ENCODE measurements at regions not wholly inside any gene's neighbourhood (a gene's known extent, or its start where the extent isn't known, plus 50 kb on each side); places are given as distances from the start of the nearest gene placed in this dataset.

- intact Hi-C loops (cut with micrococcal nuclease) = no loop called here
- no peaks in the 10 kb centered on the region for H3K27me3 ChIP-seq (ENCODE audit: insufficient read depth, low read length)
- ATAC-seq = peak; percentile 32; the same call in 1 of the 2 replicates
- no peak overlapping the region for H3K9ac ChIP-seq (ENCODE audit: low read length)
- no TSS peak for BruUV-seq (replicated peaks)
- H3K4me2 ChIP-seq (ENCODE audit: low read length) = no peak overlapping the region
- ChIA-PET POLR2A (no interaction called here), RAD21 (ENCODE audit: low non-redundant PET in 1 of 2, low total read pairs in 2 of 2, uncharacterized antibody in 2 of 2, unreplicated experiment in 2 of 2) (no interaction called here), CTCF (no interaction called here)
- no peak overlapping the region for H3K4me3 ChIP-seq (replicated peaks in 1 of 2; ENCODE audit: low read depth in 1 of 2, low read length in 2 of 2)
- no peaks in the 10 kb centered on the region for H3K79me2 ChIP-seq (ENCODE audit: insufficient read depth, low read length)
- no peak overlapping the region for H3K27ac ChIP-seq (ENCODE audit: low read depth, low read length)
- no peaks in the 10 kb centered on the region for H3K36me3 ChIP-seq (ENCODE audit: control insufficient read depth in 1 of 2, insufficient read depth in 2 of 2, low read length in 2 of 2)
- no peak for DNase-seq (ENCODE audit: low read depth, low spot score)
- no peaks in the 10 kb centered on the region for H3K9me2 ChIP-seq (ENCODE audit: insufficient read depth)
- peaks cover 0 to 9% of the 10 kb centered on the region in 2 experiments; a peak in 1 of 4 replicates for H3K4me1 ChIP-seq (ENCODE audit: control insufficient read depth in 1 of 2, insufficient read depth in 2 of 2, low read length in 2 of 2)
- no peaks in the 10 kb centered on the region for H4K20me1 ChIP-seq (ENCODE audit: insufficient read depth)
- no peaks in the 10 kb centered on the region for H3K9me3 ChIP-seq (ENCODE audit: control insufficient read depth in 1 of 2, insufficient read depth in 1 of 2, low read depth in 1 of 2, low read length in 2 of 2)
- TF ChIP-seq POLR2A (IDR thresholded peaks at IDR 0.05; ENCODE audit: borderline replicate concordance, extremely low read depth, insufficient read depth, insufficient read length) (no peak), SIN3A (IDR thresholded peaks at IDR 0.05; ENCODE audit: low read depth) (no peak), SP1 (IDR thresholded peaks at IDR 0.05; ENCODE audit: low read depth) (no peak), REST (IDR thresholded peaks at IDR 0.05; ENCODE audit: low read depth) (no peak), ATF3 (IDR thresholded peaks at IDR 0.05) (no peak), EZH2phosphoT487 (IDR thresholded peaks at IDR 0.05; ENCODE audit: borderline replicate concordance) (no peak), ZBTB33 (IDR thresholded peaks at IDR 0.05; ENCODE audit: extremely low read depth, insufficient replicate concordance, low read length) (no peak), CEBPB (IDR thresholded peaks at IDR 0.05; ENCODE audit: low read depth) (no peak), SRF (IDR thresholded peaks at IDR 0.05; ENCODE audit: low read depth) (no peak), TCF7L2 (IDR thresholded peaks at IDR 0.05; ENCODE audit: borderline replicate concordance, extremely low read depth, insufficient read depth, insufficient read length) (no peak), POLR2AphosphoS5 (IDR thresholded peaks at IDR 0.05; ENCODE audit: low read depth, low read length) (no peak), ZNF274 (IDR thresholded peaks at IDR 0.05; ENCODE audit: low read depth, low read length) (no peak), YY1 (IDR thresholded peaks at IDR 0.05; ENCODE audit: extremely low read depth, insufficient replicate concordance, low read depth, low read length) (no peak), FOSL1 (IDR thresholded peaks at IDR 0.05; ENCODE audit: low read depth) (no peak), CBX3 (IDR thresholded peaks at IDR 0.05; ENCODE audit: low read depth) (no peak), RAD21 (IDR thresholded peaks at IDR 0.05; ENCODE audit: low read depth) (no peak), MAX (IDR thresholded peaks at IDR 0.05) (no peak)
- H2AFZ ChIP-seq (ENCODE audit: low read depth, low read length, poor library complexity, severe bottlenecking) = no peak overlapping the region
Observed at GRCh38 chr18:27887287-27887686, 289.6 kb downstream of the CDH2 start.

Measured in HCT116 (cell line).